H1 (cell line): ENCODE measurements at regions not wholly inside any gene's neighbourhood (a gene's known extent, or its start where the extent isn't known, plus 50 kb on each side); places are given as distances from the start of the nearest gene placed in this dataset.

Experiments used
- RAD21 ChIP-seq, 2 experiments: IDR thresholded peaks in 1 of 2; conservative IDR thresholded peaks in 1 of 2; 2 replicates each; pipeline ENCODE4 v1.6.1; 2011; ENCODE audit warnings: low read depth in 2 of 2, low read length in 2 of 2, improper control_type of control experiment in 1 of 2, inconsistent platforms in 1 of 2, mild to moderate bottlenecking in 1 of 2, moderate library complexity in 1 of 2

- TF ChIP-seq RAD21 (IDR thresholded peaks at IDR 0.05 in 1 of 2, conservative IDR thresholded peaks at IDR 0.05 in 1 of 2; ENCODE audit: low read depth in 2 of 2, low read length in 2 of 2): no peak
- TF ChIP-seq, all 59 proteins: peak for 0
Observed at GRCh38 chr21:20026543-20026942, 971.7 kb upstream of the NCAM2 start (continued).
